Fibroblast of villous mesenchyme (primary cell): ENCODE measurements at regions not wholly inside any gene's neighbourhood (a gene's known extent, or its start where the extent isn't known, plus 50 kb on each side); places are given as distances from the start of the nearest gene placed in this dataset.

ENCODE experiments used
- DNase-seq: peaks from one replicate; pipeline ENCODE4 v3.0.0-alpha.2; 2010; ENCODE audit warnings: low read depth
- H3K4me3 ChIP-seq: 2 replicates; pipeline ENCODE4 v1.5.1; 2011; ENCODE audit warnings: low read depth, mild to moderate bottlenecking, low read length
- TF ChIP-seq, protein P1 (sequence below): IDR thresholded peaks from 2 replicates; pipeline ENCODE4 v1.5.1; 2012; ENCODE audit warnings: low read depth, mild to moderate bottlenecking, low read length; ENCODE audit not compliant: insufficient read depth

DNA sequence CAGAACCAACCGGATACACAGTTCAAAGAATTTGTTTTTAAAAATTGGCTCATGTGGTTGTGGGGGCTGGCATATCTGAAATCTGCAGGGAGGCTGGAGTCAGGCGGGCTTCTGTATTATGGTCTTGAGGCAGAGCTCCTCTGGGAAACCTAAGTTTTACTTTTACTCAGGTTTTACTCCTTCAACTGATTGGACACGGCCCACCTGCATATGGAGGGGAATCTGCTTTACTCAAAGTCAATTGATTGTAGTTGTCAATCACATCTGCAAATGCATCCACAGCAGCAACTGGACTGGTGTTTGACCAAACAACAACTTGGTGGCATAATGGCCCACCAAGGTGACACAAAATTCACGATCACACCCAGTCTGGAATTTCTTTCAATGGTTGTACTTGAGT is 103.4 kb downstream of the ERMARD start:
- H3K4me3 ChIP-seq, result no peak overlapping the region
- TF ChIP-seq, protein P1, sequence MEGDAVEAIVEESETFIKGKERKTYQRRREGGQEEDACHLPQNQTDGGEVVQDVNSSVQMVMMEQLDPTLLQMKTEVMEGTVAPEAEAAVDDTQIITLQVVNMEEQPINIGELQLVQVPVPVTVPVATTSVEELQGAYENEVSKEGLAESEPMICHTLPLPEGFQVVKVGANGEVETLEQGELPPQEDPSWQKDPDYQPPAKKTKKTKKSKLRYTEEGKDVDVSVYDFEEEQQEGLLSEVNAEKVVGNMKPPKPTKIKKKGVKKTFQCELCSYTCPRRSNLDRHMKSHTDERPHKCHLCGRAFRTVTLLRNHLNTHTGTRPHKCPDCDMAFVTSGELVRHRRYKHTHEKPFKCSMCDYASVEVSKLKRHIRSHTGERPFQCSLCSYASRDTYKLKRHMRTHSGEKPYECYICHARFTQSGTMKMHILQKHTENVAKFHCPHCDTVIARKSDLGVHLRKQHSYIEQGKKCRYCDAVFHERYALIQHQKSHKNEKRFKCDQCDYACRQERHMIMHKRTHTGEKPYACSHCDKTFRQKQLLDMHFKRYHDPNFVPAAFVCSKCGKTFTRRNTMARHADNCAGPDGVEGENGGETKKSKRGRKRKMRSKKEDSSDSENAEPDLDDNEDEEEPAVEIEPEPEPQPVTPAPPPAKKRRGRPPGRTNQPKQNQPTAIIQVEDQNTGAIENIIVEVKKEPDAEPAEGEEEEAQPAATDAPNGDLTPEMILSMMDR, result no peak
- DNase-seq, result no peak

DNA sequence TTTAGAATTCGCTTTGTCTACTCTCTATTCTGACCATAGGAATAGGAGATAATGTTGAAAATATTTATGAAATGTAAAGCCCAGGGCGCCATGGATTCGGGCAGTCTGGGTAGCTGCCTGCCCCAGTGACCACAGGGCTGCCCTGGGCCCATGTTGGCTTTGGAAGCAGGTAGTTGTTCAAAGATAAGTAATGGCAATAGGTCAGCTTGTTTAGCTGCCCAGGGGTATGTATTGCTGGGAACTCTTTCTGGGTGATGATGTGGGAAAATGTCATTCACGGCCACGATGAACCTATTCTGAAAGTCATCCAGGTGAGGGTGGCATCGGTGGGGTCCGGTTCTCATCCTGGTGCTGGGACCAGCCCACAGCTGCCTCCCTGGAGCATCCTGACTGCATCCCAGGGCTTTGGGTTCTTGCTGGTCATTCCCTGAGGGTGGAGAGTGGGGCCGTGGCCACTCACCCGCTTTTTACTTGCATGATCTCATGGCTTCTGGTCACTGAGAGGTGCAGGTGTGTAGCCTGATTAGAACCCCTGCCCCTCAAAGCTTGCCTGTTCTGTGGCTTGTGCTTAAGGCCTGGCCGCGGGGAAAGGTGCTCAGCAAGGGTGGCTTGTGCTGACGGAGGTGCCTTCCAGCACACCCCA is 102.8 kb downstream of the ERMARD start:
- no peak overlapping the region for H3K4me3 ChIP-seq
- DNase-seq, result no peak
- TF ChIP-seq, protein P1, result no peak

DNA sequence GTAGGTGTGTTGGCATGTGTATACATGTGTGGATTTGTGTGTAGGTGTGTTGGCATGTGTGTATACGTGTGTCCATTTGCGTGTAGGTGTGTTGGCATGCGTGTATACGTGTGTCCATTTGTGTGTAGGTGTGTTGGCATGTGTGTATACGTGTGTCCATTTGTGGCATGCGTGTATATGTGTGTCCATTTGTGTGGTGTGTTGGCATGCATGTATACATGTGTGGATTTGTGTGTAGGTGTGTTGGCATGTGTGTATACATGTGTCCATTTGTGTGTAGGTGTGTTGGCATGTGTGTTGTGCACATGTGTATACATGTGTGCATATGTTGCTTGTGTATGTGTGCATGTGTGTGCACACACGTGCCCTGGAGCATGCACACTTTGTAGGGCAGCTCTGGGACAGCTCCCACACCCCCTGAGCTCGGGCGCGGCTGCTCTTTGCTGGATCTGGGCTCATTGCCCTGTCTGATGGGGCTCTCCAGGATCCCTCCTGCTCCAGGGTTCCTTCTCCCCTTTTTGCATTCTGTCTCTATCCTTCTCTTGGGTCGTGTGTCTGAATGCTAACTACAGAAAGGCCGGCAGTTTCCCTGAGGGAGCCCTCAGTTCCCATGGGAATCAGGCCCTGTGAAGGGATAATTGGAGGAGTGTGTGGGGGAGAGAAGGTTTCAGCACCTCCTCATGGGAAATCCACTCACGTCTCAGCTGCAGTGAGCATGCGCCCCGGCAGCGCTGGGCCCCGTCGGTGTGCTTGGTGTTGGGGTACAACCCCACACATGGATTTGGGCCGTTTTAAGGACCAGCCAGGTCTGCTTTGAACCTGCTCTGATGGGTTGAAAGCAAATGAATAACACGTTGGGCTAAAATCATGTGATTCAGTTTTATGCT is 102.0 kb downstream of the ERMARD start:
- H3K4me3 ChIP-seq, result no peak overlapping the region
- no peak for DNase-seq
- TF ChIP-seq, protein P1, result no peak

DNA sequence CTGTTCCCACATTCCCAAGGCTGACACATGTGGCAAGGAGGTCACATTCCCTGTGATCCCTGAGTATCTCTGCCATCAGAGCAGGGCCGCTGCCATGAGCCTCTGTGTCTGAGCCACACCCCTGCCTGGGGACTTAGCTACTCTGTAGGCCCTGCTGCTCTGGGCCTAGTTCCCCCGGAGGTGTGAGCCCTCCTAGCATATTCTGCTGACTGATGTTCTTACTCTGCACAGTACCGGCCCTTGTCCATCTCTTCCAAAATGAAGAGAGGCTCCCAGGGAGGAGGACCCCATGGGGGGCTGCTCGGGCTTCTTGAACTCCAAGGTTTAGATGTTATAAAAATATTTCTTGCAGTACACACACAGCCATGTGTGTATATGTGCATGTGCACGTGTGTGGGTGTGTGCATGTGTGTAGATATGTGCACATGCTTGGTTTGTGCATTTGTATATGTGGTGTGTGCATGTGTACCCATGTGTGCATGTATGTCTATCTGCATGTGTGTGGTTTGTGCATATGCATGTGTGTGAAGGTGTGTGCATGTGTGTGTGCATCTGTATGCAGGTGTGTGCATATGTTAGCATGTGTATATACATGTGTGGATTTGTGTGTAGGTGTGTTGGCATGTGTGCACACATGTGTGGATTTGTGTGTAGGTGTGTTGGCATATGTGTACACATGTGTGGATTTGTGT is 101.2 kb downstream of the ERMARD start:
- TF ChIP-seq, protein P1, result no peak
- H3K4me3 ChIP-seq, result no peak overlapping the region
- DNase-seq, result no peak

DNA sequence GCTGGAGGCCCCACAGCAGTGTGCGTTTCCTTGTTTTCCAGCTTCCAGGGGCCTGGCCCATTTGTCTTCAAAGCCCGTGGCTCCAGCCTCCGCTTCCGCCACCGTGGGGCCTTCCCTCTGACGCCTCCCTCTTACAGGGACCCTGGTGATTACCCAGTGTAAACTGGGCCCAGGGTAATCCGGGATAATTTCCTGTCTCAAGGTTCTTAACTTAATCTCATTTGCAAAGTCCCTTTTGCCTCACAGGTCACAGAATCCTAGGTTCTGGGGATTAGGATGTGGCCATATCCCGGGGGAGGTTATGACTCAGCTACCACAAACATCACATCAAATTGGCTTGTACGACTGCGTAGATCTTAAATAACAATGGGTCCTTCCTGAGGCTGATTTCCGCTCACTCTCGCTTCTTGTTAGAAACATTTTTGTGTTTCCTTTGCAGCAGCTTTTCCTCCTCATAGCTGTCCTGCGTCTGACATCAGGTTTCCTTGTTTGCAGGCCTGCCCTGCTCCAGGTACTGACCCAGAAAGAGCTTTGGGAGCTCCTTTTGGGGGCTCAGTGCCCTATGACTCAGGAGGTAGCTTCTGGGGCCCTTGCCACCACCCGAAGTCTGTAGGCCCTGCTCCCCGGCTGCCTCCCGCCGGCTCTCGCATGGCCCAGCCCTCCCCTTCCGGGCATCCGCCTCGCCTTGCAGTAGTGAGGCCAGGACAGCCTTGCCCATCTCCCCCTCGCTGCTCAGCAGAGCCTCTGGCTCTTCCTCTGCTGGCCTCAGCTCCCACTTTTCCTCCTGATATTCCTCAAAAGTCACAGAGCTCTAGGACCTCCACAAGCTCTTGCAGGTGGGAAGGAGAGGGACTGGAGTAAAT is 100.5 kb downstream of the ERMARD start:
- H3K4me3 ChIP-seq, result no peak overlapping the region
- DNase-seq, result peak; percentile 26
- TF ChIP-seq, protein P1, result no peak

DNA sequence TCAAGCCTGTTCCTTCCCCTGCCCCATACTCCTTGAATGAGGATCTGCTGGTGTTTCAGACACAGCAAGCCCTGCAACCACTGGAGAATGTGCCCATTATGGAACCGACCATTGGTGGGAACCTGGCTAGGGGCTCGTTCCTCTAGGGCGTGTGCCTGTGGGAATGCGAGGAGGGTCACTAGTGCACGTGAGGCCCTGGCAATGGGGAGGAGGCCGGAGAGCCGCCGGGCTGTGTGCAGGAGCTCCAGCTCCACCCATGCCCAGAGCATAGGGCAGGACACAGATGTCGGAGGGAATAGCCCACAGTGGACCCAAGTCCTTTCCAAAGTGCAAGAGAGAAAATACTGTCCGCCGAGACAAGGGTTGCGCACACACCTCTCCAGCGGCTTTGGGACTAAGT is 99.3 kb downstream of the ERMARD start:
- TF ChIP-seq, protein P1, result no peak
- no peak for DNase-seq
- no peak overlapping the region for H3K4me3 ChIP-seq
